ENCODE measurements at regions not wholly inside any gene's neighbourhood (a gene's known extent, or its start where the extent isn't known, plus 50 kb on each side); places are given as distances from the start of the nearest gene placed in this dataset.

- TF ChIP-seq CTCF (IDR thresholded peaks at IDR 0.05) (no peak), POLR2AphosphoS5 (IDR thresholded peaks at IDR 0.05) (no peak), POLR2A (IDR thresholded peaks at IDR 0.05) (no peak)
Observed at GRCh38 chr5:171521679-171522078, 102.2 kb downstream of the FGF18 start.
